Mesenchymal stem cell (in vitro differentiated cells and primary cell): ENCODE measurements at regions not wholly inside any gene's neighbourhood (a gene's known extent, or its start where the extent isn't known, plus 50 kb on each side); places are given as distances from the start of the nearest gene placed in this dataset.

ENCODE experiments used
- DNase-seq: peaks from one replicate; pipeline ENCODE4 v3.0.0-alpha.2; 2013
- H2AFZ ChIP-seq: one replicate; pipeline ENCODE4 v1.6.1; 2013; ENCODE audit warnings: low read depth, mild to moderate bottlenecking, control low read depth, inconsistent platforms, low read length, moderate library complexity
- H2AK5ac ChIP-seq: 2 replicates; pipeline ENCODE4 v1.6.1; 2013; ENCODE audit warnings: low read length, moderate library complexity, mild to moderate bottlenecking, inconsistent platforms; ENCODE audit not compliant: severe bottlenecking
- H2BK120ac ChIP-seq: one replicate; pipeline ENCODE4 v1.6.1; 2013; ENCODE audit warnings: low read depth, mild to moderate bottlenecking, inconsistent platforms, low read length, moderate library complexity
- H2BK12ac ChIP-seq, 2 experiments: one replicate each; pipeline ENCODE4 v1.6.1; 2013; ENCODE audit warnings: inconsistent platforms in 2 of 2, low read length in 2 of 2, mild to moderate bottlenecking in 2 of 2, moderate library complexity in 2 of 2, control low read depth in 1 of 2
- H2BK15ac ChIP-seq: one replicate; pipeline ENCODE4 v1.6.1; 2013; ENCODE audit warnings: mild to moderate bottlenecking, low read depth, inconsistent platforms; ENCODE audit not compliant: poor library complexity, severe bottlenecking
- H2BK5ac ChIP-seq: 2 replicates; pipeline ENCODE4 v1.6.1; 2013; ENCODE audit warnings: low read depth, mild to moderate bottlenecking, low read length, control low read depth, inconsistent platforms; ENCODE audit not compliant: poor library complexity, severe bottlenecking
- H3K14ac ChIP-seq, 2 experiments: one replicate each; pipeline ENCODE4 v1.6.1; 2013; ENCODE audit warnings: inconsistent platforms in 2 of 2, low read length in 2 of 2, control low read depth in 1 of 2, mild to moderate bottlenecking in 1 of 2, moderate library complexity in 1 of 2
- H3K18ac ChIP-seq, 2 experiments: one replicate each; pipeline ENCODE4 v1.6.1; 2013; ENCODE audit warnings: inconsistent platforms in 2 of 2, low read length in 2 of 2, control low read depth in 1 of 2, low read depth in 1 of 2, mild to moderate bottlenecking in 1 of 2
- H3K23ac ChIP-seq, 2 experiments: one replicate each; pipeline ENCODE4 v1.6.1; 2013; ENCODE audit warnings: inconsistent platforms in 2 of 2, low read length in 2 of 2, mild to moderate bottlenecking in 2 of 2, moderate library complexity in 2 of 2, control low read depth in 1 of 2
- H3K27ac ChIP-seq: 2 replicates; pipeline ENCODE4 v1.5.1; 2013; ENCODE audit warnings: mild to moderate bottlenecking, moderate library complexity, low read length, control low read depth, inconsistent platforms; ENCODE audit not compliant: poor library complexity, severe bottlenecking
- H3K27me3 ChIP-seq, 2 experiments: 2 replicates each; pipeline versions ENCODE4 v1.6.1 to v1.7.0; 2013; ENCODE audit warnings: low read length in 2 of 2, mild to moderate bottlenecking in 2 of 2, moderate library complexity in 2 of 2, control low read depth in 1 of 2, inconsistent platforms in 1 of 2; ENCODE audit not compliant: control insufficient read depth in 1 of 2, insufficient read depth in 1 of 2
- H3K36me3 ChIP-seq, 2 experiments: 2 replicates each; pipeline versions ENCODE4 v1.6.1 to v1.7.0; 2013; ENCODE audit warnings: low read length in 2 of 2, control low read depth in 1 of 2, inconsistent platforms in 1 of 2, low read depth in 1 of 2, mild to moderate bottlenecking in 1 of 2; ENCODE audit not compliant: insufficient read depth in 2 of 2, control insufficient read depth in 1 of 2
- H3K4ac ChIP-seq, 2 experiments: one replicate each; pipeline ENCODE4 v1.6.1; 2013; ENCODE audit warnings: inconsistent platforms in 2 of 2, low read length in 2 of 2, mild to moderate bottlenecking in 2 of 2, moderate library complexity in 2 of 2, control low read depth in 1 of 2, low read depth in 1 of 2
- H3K4me1 ChIP-seq: 2 replicates; pipeline ENCODE4 v1.6.1; 2013; ENCODE audit warnings: low read depth, low read length, control low read depth; ENCODE audit not compliant: control insufficient read depth, insufficient read depth
- H3K4me2 ChIP-seq: 2 replicates; pipeline ENCODE4 v1.6.1; 2013; ENCODE audit warnings: low read length, mild to moderate bottlenecking, inconsistent platforms; ENCODE audit not compliant: poor library complexity, severe bottlenecking
- H3K4me3 ChIP-seq, 2 experiments: 2 replicates each; pipeline versions ENCODE4 v1.5.1 to v1.7.0; 2013; ENCODE audit warnings: low read length in 2 of 2, mild to moderate bottlenecking in 2 of 2, control low read depth in 1 of 2, low read depth in 1 of 2; ENCODE audit not compliant: insufficient read depth in 1 of 2
- H3K79me1 ChIP-seq: replicated peaks from 2 replicates; pipeline ENCODE4 v1.6.1; 2013; ENCODE audit warnings: mild to moderate bottlenecking, control low read depth, low read length, inconsistent platforms; ENCODE audit not compliant: poor library complexity, severe bottlenecking
- H3K9ac ChIP-seq: 2 replicates; pipeline ENCODE4 v1.7.0; 2013; ENCODE audit warnings: mild to moderate bottlenecking, low read length, moderate library complexity
- H3K9me3 ChIP-seq: 2 replicates; pipeline ENCODE4 v1.7.0; 2013; ENCODE audit warnings: mild to moderate bottlenecking, low read length; ENCODE audit not compliant: control insufficient read depth
- H4K8ac ChIP-seq: one replicate; pipeline ENCODE4 v1.6.1; 2013; ENCODE audit warnings: inconsistent platforms, mild to moderate bottlenecking, low read length, moderate library complexity
- H4K91ac ChIP-seq: one replicate; pipeline ENCODE4 v1.6.1; 2013; ENCODE audit warnings: mild to moderate bottlenecking, low read length, inconsistent platforms
- WGBS: methylation state at CpG from one replicate; pipeline ENCODE4 v1.1.7; 2013; ENCODE audit warnings: mixed read lengths; 5-methylcytosine and 5-hydroxymethylcytosine counted together

- no peaks in the 10 kb centered on the region for H3K79me1 ChIP-seq
- H3K27me3 ChIP-seq, result no peaks in the 10 kb centered on the region
Measured at GRCh38 chr6:143585241-143585640, 73.7 kb upstream of the FUCA2 start.

DNA sequence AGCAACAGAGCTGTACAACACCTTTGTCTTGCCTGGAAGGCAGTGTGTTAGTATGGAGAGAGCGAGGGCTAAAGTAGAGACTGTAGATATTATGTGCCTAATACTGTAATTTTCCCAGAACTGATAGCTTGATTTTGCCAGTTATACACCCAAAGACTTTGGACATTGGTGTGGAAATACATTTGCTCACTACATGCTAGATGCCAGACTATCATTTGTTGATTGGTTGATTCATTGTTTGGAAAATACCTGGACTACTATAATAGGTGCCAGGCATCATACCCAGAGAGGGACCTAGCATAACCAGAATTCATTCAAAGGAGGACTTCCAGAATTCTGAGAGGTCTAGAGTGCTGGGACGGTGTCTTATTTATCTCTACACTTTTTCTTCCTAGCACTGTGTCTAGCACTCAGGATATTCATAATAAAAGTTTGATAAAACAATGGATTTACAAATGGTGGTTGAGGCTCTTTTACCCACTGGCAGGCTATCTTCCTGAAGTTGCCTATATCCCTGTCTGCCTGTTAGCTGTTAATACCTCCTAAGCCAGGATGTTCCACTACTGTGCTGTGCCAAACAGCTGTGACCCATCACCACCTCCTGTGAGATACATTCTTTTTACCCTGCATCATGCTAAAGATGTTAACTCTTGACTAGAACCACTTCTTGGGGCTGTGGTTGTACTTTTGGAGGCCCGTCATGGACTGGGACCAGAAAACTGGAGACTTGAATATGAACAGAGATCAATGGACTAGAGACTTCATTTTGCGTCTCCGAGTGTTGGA lies 72.2 kb upstream of the FUCA2 start:
- H2AK5ac ChIP-seq, result peak overlapping the region; percentile 55
- peak overlapping the region in 1 of 2 experiments; percentile 35 for H3K4me3 ChIP-seq
- H2BK120ac ChIP-seq, result no peak overlapping the region
- H3K4me1 ChIP-seq, result peaks cover 5% of the 10 kb centered on the region
- H3K27ac ChIP-seq, result peak overlapping the region; percentile 68
- H2BK15ac ChIP-seq, result no peak overlapping the region
- no peak overlapping the region for H3K18ac ChIP-seq
- H3K36me3 ChIP-seq, result no peaks in the 10 kb centered on the region
- no peak overlapping the region for H3K4ac ChIP-seq
- H4K91ac ChIP-seq, result no peak overlapping the region
- DNase-seq, result peak; percentile 71
- 89% methylated on average over 5 of the region's 5 CpGs for WGBS
- no peak overlapping the region for H3K9ac ChIP-seq
- no peaks in the 10 kb centered on the region for H3K27me3 ChIP-seq
- H3K79me1 ChIP-seq, result no peaks in the 10 kb centered on the region
- no peak overlapping the region for H4K8ac ChIP-seq
- no peak overlapping the region for H2BK5ac ChIP-seq
- no peak overlapping the region for H2BK12ac ChIP-seq
- no peak overlapping the region for H3K14ac ChIP-seq
- H3K4me2 ChIP-seq, result no peak overlapping the region
- H3K9me3 ChIP-seq, result peaks cover 3% of the 10 kb centered on the region
- no peak overlapping the region for H2AFZ ChIP-seq
- H3K23ac ChIP-seq, result no peak overlapping the region

More at GRCh38 chr6:143585241-143585640, 73.7 kb upstream of the FUCA2 start:
- peak overlapping the region in 1 of 2 experiments; percentile 75 for H2BK12ac ChIP-seq
- no peak for DNase-seq
- H4K91ac ChIP-seq, result peak overlapping the region; percentile 27
- peak overlapping the region; percentile 33 for H2AK5ac ChIP-seq
- 100% methylated on average over 1 of the region's 1 CpG for WGBS
- H3K4me1 ChIP-seq, result peaks cover 1% of the 10 kb centered on the region
- no peak overlapping the region for H2BK120ac ChIP-seq
- H3K4me2 ChIP-seq, result no peak overlapping the region
- peak overlapping the region in 1 of 2 experiments; percentile 30 for H3K18ac ChIP-seq
- H2BK15ac ChIP-seq, result no peak overlapping the region
- H3K36me3 ChIP-seq, result no peaks in the 10 kb centered on the region
- no peak overlapping the region for H3K14ac ChIP-seq
- H2AFZ ChIP-seq, result no peak overlapping the region
- no peak overlapping the region for H2BK5ac ChIP-seq
- peaks cover 3% of the 10 kb centered on the region for H3K9me3 ChIP-seq
- peak overlapping the region; percentile 4 for H3K9ac ChIP-seq
- H3K4me3 ChIP-seq, result no peak overlapping the region
- no peak overlapping the region for H3K23ac ChIP-seq
- H3K27ac ChIP-seq, result no peak overlapping the region
- no peak overlapping the region for H3K4ac ChIP-seq
- H4K8ac ChIP-seq, result no peak overlapping the region

- H3K79me1 ChIP-seq, result no peaks in the 10 kb centered on the region
- H3K9me3 ChIP-seq, result peaks cover 3% of the 10 kb centered on the region
- H3K27ac ChIP-seq, result no peak overlapping the region
- H3K4me1 ChIP-seq, result peaks cover 5% of the 10 kb centered on the region
- no peak overlapping the region for H3K18ac ChIP-seq
- H2AK5ac ChIP-seq, result no peak overlapping the region
- no peak overlapping the region for H3K4me2 ChIP-seq
- no peak overlapping the region for H2AFZ ChIP-seq
- no peak overlapping the region for H3K4ac ChIP-seq
- 88% methylated on average over 3 of the region's 3 CpGs for WGBS
- no peak overlapping the region for H4K8ac ChIP-seq
- H3K36me3 ChIP-seq, result no peaks in the 10 kb centered on the region
- DNase-seq, result peak; percentile 68
- H3K27me3 ChIP-seq, result no peaks in the 10 kb centered on the region
- H3K14ac ChIP-seq, result no peak overlapping the region
- H2BK15ac ChIP-seq, result no peak overlapping the region
- peak overlapping the region; percentile 23 for H3K9ac ChIP-seq
- H3K4me3 ChIP-seq, result no peak overlapping the region
- H2BK12ac ChIP-seq, result no peak overlapping the region
- H2BK120ac ChIP-seq, result no peak overlapping the region
- no peak overlapping the region for H4K91ac ChIP-seq
- no peak overlapping the region for H3K23ac ChIP-seq
- H2BK5ac ChIP-seq, result no peak overlapping the region
Measured at GRCh38 chr6:143581835-143582480, 70.4 kb upstream of the FUCA2 start.

DNA sequence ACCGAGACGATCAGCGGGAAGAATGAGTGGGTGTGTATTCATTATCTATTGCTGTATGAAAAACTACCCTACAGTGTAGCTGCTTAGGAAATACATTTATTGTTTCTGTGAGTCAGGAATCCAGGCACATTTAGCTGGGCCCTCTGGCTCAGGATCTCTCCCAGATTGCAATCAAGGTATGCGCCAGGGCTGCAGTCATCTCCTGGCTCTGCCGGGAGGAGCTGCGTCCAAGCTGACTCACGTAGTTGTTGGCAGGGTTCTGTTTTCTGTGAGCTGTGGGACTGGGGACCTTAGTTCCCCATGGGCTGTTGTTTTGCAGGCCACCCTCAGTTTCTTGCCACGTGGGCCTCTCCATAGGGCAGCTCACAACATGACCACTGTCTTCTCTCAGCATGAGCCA lies 68.2 kb upstream of the FUCA2 start:
- H2BK15ac ChIP-seq, result no peak overlapping the region
- no peak for DNase-seq
- H2BK12ac ChIP-seq, result no peak overlapping the region
- peak overlapping the region; percentile 56 for H3K9ac ChIP-seq
- H3K27me3 ChIP-seq, result no peaks in the 10 kb centered on the region
- H3K9me3 ChIP-seq, result peaks cover 3% of the 10 kb centered on the region
- peaks cover 1% of the 10 kb centered on the region for H3K79me1 ChIP-seq
- H3K18ac ChIP-seq, result no peak overlapping the region
- no peak overlapping the region for H4K8ac ChIP-seq
- peaks cover 5% of the 10 kb centered on the region for H3K4me1 ChIP-seq
- no peak overlapping the region for H3K4me2 ChIP-seq
- H3K36me3 ChIP-seq, result no peaks in the 10 kb centered on the region
- H3K4ac ChIP-seq, result no peak overlapping the region
- H3K14ac ChIP-seq, result no peak overlapping the region
- H2AK5ac ChIP-seq, result no peak overlapping the region
- H2BK5ac ChIP-seq, result no peak overlapping the region
- no peak overlapping the region for H3K27ac ChIP-seq
- peak overlapping the region in 1 of 2 experiments; percentile 59 for H3K4me3 ChIP-seq
- H2AFZ ChIP-seq, result no peak overlapping the region
- 83% methylated on average over 5 of the region's 8 CpGs for WGBS
- H3K23ac ChIP-seq, result no peak overlapping the region
- H2BK120ac ChIP-seq, result no peak overlapping the region
- H4K91ac ChIP-seq, result no peak overlapping the region
